ENCODE measurements at regions not wholly inside any gene's neighbourhood (a gene's known extent, or its start where the extent isn't known, plus 50 kb on each side); places are given as distances from the start of the nearest gene placed in this dataset.

- no peak overlapping the region for H3K4me3 ChIP-seq (ENCODE audit: control insufficient read depth, low read depth, low read length)
- DNase-seq (ENCODE audit: low read depth): no peak
- TF ChIP-seq CTCF (conservative IDR thresholded peaks at IDR 0.05; ENCODE audit: control insufficient read depth, insufficient read depth, low read depth, low read length): no peak
Measured at GRCh38 chr1:218917656-218918055, 256.0 kb upstream of the LYPLAL1 start.

- TF ChIP-seq CTCF (conservative IDR thresholded peaks at IDR 0.05; ENCODE audit: control insufficient read depth, insufficient read depth, low read depth, low read length): no peak
- no peak overlapping the region for H3K4me3 ChIP-seq (ENCODE audit: control insufficient read depth, low read depth, low read length)
- no peak for DNase-seq (ENCODE audit: low read depth)
Measured at GRCh38 chr1:218925777-218926176, 247.9 kb upstream of the LYPLAL1 start.

- no peak overlapping the region for H3K4me3 ChIP-seq (ENCODE audit: control insufficient read depth, low read depth, low read length)
- TF ChIP-seq CTCF (conservative IDR thresholded peaks at IDR 0.05; ENCODE audit: control insufficient read depth, insufficient read depth, low read depth, low read length): no peak
- no peak for DNase-seq (ENCODE audit: low read depth)
Measured at GRCh38 chr1:218926631-218927030, 247.0 kb upstream of the LYPLAL1 start.

- DNase-seq (ENCODE audit: low read depth): peak; percentile 26
- no peak overlapping the region for H3K4me3 ChIP-seq (ENCODE audit: control insufficient read depth, low read depth, low read length)
- TF ChIP-seq CTCF (conservative IDR thresholded peaks at IDR 0.05; ENCODE audit: control insufficient read depth, insufficient read depth, low read depth, low read length): no peak
Measured at GRCh38 chr1:218930000-218930399, 243.7 kb upstream of the LYPLAL1 start.

- DNase-seq (ENCODE audit: low read depth): peak; percentile 96
- TF ChIP-seq CTCF (conservative IDR thresholded peaks at IDR 0.05; ENCODE audit: control insufficient read depth, insufficient read depth, low read depth, low read length): no peak
- no peak overlapping the region for H3K4me3 ChIP-seq (ENCODE audit: control insufficient read depth, low read depth, low read length)
Measured at GRCh38 chr1:218930472-218931241, 243.0 kb upstream of the LYPLAL1 start.

- no peak overlapping the region for H3K4me3 ChIP-seq (ENCODE audit: control insufficient read depth, low read depth, low read length)
- DNase-seq (ENCODE audit: low read depth): peak; percentile 19
- TF ChIP-seq CTCF (conservative IDR thresholded peaks at IDR 0.05; ENCODE audit: control insufficient read depth, insufficient read depth, low read depth, low read length): no peak
Measured at GRCh38 chr1:218931324-218931723, 242.4 kb upstream of the LYPLAL1 start.

All from fibroblast of mammary gland (primary cell).